Coronary artery (tissue), 2 donors: ENCODE measurements at regions not wholly inside any gene's neighbourhood (a gene's known extent, or its start where the extent isn't known, plus 50 kb on each side); places are given as distances from the start of the nearest gene placed in this dataset.

ENCODE experiments used
- DNase-seq: peaks from one replicate; pipeline ENCODE4 v3.0.0-alpha.2; 2017; ENCODE audit warnings: low spot score
- H3K27ac ChIP-seq, 2 donors: fragments of 200-600 bp; sonication (generic); one replicate each; pipeline ENCODE4 v1.5.1; 2016 to 2019
- H3K4me3 ChIP-seq: fragments of 200-600 bp; sonication (generic); 2 replicates; pipeline ENCODE4 v1.5.1; 2016; ENCODE audit warnings: mild to moderate bottlenecking, moderate library complexity
- TF ChIP-seq, protein P1 (sequence below): fragments of 200-600 bp; sonication (generic); IDR thresholded peaks from one replicate; pipeline ENCODE4 v1.5.1; 2019; ENCODE audit warnings: antibody characterized with exemption

DNA sequence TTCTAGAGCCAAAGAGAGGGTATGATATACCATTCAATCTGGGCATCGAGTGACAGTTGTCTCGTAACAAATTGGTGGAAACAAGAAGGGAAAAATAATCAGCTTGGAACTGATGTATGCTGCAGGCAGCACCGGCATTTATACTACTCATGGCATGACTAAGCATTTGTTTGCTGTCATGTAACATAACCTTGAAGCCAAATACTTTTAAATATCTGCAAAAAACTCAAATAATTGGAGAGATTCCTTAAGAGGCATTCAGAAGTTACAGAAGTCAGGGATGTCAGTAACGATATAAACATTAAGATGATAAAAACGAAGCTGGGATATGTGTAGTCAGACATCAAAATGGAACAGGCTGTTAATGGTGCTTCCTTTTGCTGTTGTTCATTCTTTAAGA lies 157.3 kb upstream of the MMADHC start:
- TF ChIP-seq, protein P1, sequence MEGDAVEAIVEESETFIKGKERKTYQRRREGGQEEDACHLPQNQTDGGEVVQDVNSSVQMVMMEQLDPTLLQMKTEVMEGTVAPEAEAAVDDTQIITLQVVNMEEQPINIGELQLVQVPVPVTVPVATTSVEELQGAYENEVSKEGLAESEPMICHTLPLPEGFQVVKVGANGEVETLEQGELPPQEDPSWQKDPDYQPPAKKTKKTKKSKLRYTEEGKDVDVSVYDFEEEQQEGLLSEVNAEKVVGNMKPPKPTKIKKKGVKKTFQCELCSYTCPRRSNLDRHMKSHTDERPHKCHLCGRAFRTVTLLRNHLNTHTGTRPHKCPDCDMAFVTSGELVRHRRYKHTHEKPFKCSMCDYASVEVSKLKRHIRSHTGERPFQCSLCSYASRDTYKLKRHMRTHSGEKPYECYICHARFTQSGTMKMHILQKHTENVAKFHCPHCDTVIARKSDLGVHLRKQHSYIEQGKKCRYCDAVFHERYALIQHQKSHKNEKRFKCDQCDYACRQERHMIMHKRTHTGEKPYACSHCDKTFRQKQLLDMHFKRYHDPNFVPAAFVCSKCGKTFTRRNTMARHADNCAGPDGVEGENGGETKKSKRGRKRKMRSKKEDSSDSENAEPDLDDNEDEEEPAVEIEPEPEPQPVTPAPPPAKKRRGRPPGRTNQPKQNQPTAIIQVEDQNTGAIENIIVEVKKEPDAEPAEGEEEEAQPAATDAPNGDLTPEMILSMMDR = no peak
- DNase-seq = no peak
- no peak overlapping the region for H3K27ac ChIP-seq
- H3K4me3 ChIP-seq = no peak overlapping the region

DNA sequence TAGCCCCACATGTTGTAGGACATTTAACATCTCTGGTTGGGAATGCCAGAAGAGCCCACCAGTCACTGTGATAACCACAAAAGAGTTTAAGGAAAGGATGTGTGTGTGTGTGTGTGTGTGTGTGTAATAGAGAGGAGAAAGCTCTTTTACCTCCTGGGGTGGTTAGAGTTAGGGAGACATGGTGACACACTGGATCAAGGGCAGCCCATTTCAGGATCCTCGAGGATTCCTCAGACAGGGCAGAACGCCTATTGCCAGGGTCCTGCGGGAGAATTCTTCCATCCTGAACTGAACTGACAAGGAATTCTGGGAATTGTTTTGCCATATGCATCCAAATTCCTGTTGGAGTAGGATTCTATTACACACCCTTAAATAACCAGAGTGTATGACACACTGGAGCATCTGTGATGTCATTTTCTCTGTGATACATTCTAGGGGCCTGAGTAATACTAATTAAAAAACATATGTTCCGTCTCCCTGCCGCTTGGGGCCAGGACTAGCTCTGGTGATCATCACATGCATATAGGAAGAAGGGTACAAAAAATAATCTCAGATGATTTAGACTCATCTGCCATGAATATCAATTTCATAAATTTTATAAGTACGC lies 156.4 kb upstream of the MMADHC start:
- DNase-seq = no peak
- H3K4me3 ChIP-seq = no peak overlapping the region
- TF ChIP-seq, protein P1 = no peak
- H3K27ac ChIP-seq = no peak overlapping the region

DNA sequence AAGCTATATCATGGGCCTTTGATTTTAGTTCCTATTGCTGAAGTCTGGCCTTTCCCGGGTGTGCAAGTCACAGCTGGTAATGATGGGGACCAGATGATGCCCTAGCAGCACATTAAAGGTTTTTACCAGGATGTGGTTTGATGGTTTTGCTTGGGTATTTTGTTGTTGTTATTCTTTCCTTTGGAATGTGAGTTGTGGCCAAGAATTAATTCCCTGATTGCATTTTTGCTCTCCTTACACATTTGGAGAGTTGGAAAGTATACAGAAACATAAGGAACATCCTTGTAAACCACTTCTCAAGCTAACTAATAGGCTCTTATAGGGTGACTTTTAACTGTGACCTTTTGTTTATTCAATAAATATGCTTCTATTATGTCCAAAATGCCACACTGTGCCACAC lies 154.1 kb upstream of the MMADHC start:
- Histone ChIP-seq H3K4me3 (no peak overlapping the region), H3K27ac (no peak overlapping the region)
- DNase-seq = no peak
- TF ChIP-seq, protein P1 = no peak

- no peak overlapping the region for H3K27ac ChIP-seq
- no peak overlapping the region for H3K4me3 ChIP-seq
- TF ChIP-seq, protein P1 = no peak
- no peak for DNase-seq
These were observed 152.9 kb upstream of the MMADHC start for GRCh38 chr2:149740490-149740889.

- no peak for DNase-seq
- no peak overlapping the region for H3K27ac ChIP-seq
- no peak overlapping the region for H3K4me3 ChIP-seq
- TF ChIP-seq, protein P1 = no peak
These were observed 152.3 kb upstream of the MMADHC start for GRCh38 chr2:149739883-149740265.

- no peak overlapping the region for H3K4me3 ChIP-seq
- TF ChIP-seq, protein P1 = no peak
- no peak for DNase-seq
- no peak overlapping the region for H3K27ac ChIP-seq
These were observed 151.8 kb upstream of the MMADHC start for GRCh38 chr2:149739171-149739882.

- Histone ChIP-seq H3K4me3 (no peak overlapping the region), H3K27ac (no peak overlapping the region)
- DNase-seq = no peak
- TF ChIP-seq, protein P1 = no peak
These were observed 151.2 kb upstream of the MMADHC start for GRCh38 chr2:149738767-149739166.
